ENCODE measurements at regions not wholly inside any gene's neighbourhood (a gene's known extent, or its start where the extent isn't known, plus 50 kb on each side); places are given as distances from the start of the nearest gene placed in this dataset.

DNA sequence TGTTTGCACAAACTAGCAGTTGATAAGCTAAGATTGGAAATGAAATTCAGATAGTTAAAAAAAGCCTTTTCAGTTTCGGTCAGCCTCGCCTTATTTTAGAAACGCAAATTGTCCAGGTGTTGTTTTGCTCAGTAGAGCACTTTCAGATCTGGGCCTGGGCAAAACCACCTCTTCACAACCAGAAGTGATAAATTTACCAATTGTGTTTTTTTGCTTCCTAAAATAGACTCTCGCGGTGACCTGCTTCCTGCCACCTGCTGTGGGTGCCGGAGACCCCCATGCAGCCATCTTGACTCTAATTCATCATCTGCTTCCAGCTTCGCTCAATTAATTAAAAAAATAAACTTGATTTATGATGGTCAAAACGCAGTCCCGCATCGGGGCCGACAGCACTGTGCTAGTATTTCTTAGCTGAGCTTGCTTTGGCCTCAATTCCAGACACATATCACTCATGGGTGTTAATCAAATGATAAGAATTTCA, 335.6 kb downstream of the TMEM121 start:
- Histone ChIP-seq H3K36me3 (ENCODE audit: control insufficient read depth, insufficient read depth, low read length) (no peaks in the 10 kb centered on the region), H3K4me3 (ENCODE audit: insufficient read depth, low read depth, low read length, poor library complexity, severe bottlenecking) (no peak overlapping the region), H3K9me3 (ENCODE audit: control insufficient read depth, low read length) (no peaks in the 10 kb centered on the region), H3K27me3 (replicated peaks; ENCODE audit: control insufficient read depth, insufficient read depth, low read length, poor library complexity, severe bottlenecking) (no peaks in the 10 kb centered on the region), H3K27ac (ENCODE audit: insufficient read depth, low read length, poor library complexity, severe bottlenecking) (no peak overlapping the region), H3K4me1 (ENCODE audit: control insufficient read depth, insufficient read depth, low read length, poor library complexity, severe bottlenecking) (no peaks in the 10 kb centered on the region)
- no peak for DNase-seq

GRCh38 chr14:105862581-105863239, 336.3 kb downstream of the TMEM121 start:
- H3K4me3 ChIP-seq (ENCODE audit: insufficient read depth, low read depth, low read length, poor library complexity, severe bottlenecking) = no peak overlapping the region
- no peaks in the 10 kb centered on the region for H3K9me3 ChIP-seq (ENCODE audit: control insufficient read depth, low read length)
- DNase-seq = no peak
- H3K4me1 ChIP-seq (ENCODE audit: control insufficient read depth, insufficient read depth, low read length, poor library complexity, severe bottlenecking) = no peaks in the 10 kb centered on the region
- no peaks in the 10 kb centered on the region for H3K36me3 ChIP-seq (ENCODE audit: control insufficient read depth, insufficient read depth, low read length)
- H3K27me3 ChIP-seq (replicated peaks; ENCODE audit: control insufficient read depth, insufficient read depth, low read length, poor library complexity, severe bottlenecking) = no peaks in the 10 kb centered on the region
- no peak overlapping the region for H3K27ac ChIP-seq (ENCODE audit: insufficient read depth, low read length, poor library complexity, severe bottlenecking)

- no peaks in the 10 kb centered on the region for H3K27me3 ChIP-seq (replicated peaks; ENCODE audit: control insufficient read depth, insufficient read depth, low read length, poor library complexity, severe bottlenecking)
- H3K27ac ChIP-seq (ENCODE audit: insufficient read depth, low read length, poor library complexity, severe bottlenecking) = no peak overlapping the region
- H3K4me1 ChIP-seq (ENCODE audit: control insufficient read depth, insufficient read depth, low read length, poor library complexity, severe bottlenecking) = no peaks in the 10 kb centered on the region
- no peaks in the 10 kb centered on the region for H3K9me3 ChIP-seq (ENCODE audit: control insufficient read depth, low read length)
- H3K36me3 ChIP-seq (ENCODE audit: control insufficient read depth, insufficient read depth, low read length) = no peaks in the 10 kb centered on the region
- DNase-seq = no peak
- no peak overlapping the region for H3K4me3 ChIP-seq (ENCODE audit: insufficient read depth, low read depth, low read length, poor library complexity, severe bottlenecking)
These were observed 337.1 kb downstream of the TMEM121 start for GRCh38 chr14:105863296-105864108.

GRCh38 chr14:105864116-105864515, 337.7 kb downstream of the TMEM121 start:
- H3K9me3 ChIP-seq (ENCODE audit: control insufficient read depth, low read length) = no peaks in the 10 kb centered on the region
- H3K27ac ChIP-seq (ENCODE audit: insufficient read depth, low read length, poor library complexity, severe bottlenecking) = no peak overlapping the region
- no peak overlapping the region for H3K4me3 ChIP-seq (ENCODE audit: insufficient read depth, low read depth, low read length, poor library complexity, severe bottlenecking)
- no peaks in the 10 kb centered on the region for H3K4me1 ChIP-seq (ENCODE audit: control insufficient read depth, insufficient read depth, low read length, poor library complexity, severe bottlenecking)
- no peaks in the 10 kb centered on the region for H3K27me3 ChIP-seq (replicated peaks; ENCODE audit: control insufficient read depth, insufficient read depth, low read length, poor library complexity, severe bottlenecking)
- no peaks in the 10 kb centered on the region for H3K36me3 ChIP-seq (ENCODE audit: control insufficient read depth, insufficient read depth, low read length)
- DNase-seq = no peak

DNA sequence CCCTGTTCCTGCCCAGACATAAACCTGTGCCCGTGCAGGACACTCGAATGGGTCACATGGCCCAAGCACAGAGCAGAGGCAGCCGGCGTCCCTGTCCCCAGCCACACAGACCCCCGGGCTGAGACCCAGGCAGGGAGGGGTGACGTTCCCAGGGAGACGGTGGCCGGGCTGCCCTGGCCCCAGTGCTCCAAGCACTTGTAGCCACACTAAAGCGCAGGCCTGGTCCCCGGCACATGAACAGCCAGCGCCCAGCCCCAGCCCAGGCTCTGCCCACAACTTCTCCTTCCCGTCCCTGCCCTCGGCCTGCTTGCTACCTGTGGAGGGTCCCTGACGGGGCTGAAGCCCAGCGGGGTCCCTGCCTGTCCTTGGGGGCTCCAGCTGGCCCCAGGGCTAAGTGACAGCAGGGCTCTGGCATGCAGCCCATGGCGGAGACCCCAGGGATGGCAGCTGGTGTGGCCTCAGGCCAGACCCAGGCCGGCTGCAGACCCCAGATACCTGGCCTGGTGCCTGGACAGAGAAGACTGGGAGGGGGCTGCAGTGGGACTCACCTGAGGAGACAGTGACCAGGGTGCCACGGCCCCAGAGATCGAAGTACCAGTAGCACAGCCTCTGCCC, 338.4 kb downstream of the TMEM121 start:
- Histone ChIP-seq H3K4me3 (ENCODE audit: insufficient read depth, low read depth, low read length, poor library complexity, severe bottlenecking) (no peak overlapping the region), H3K27me3 (replicated peaks; ENCODE audit: control insufficient read depth, insufficient read depth, low read length, poor library complexity, severe bottlenecking) (no peaks in the 10 kb centered on the region), H3K9me3 (ENCODE audit: control insufficient read depth, low read length) (no peaks in the 10 kb centered on the region), H3K36me3 (ENCODE audit: control insufficient read depth, insufficient read depth, low read length) (no peaks in the 10 kb centered on the region), H3K4me1 (ENCODE audit: control insufficient read depth, insufficient read depth, low read length, poor library complexity, severe bottlenecking) (no peaks in the 10 kb centered on the region), H3K27ac (ENCODE audit: insufficient read depth, low read length, poor library complexity, severe bottlenecking) (no peak overlapping the region)
- DNase-seq = no peak

- H3K4me3 ChIP-seq (ENCODE audit: insufficient read depth, low read depth, low read length, poor library complexity, severe bottlenecking) = no peak overlapping the region
- no peaks in the 10 kb centered on the region for H3K9me3 ChIP-seq (ENCODE audit: control insufficient read depth, low read length)
- no peak for DNase-seq
- H3K36me3 ChIP-seq (ENCODE audit: control insufficient read depth, insufficient read depth, low read length) = no peaks in the 10 kb centered on the region
- no peaks in the 10 kb centered on the region for H3K4me1 ChIP-seq (ENCODE audit: control insufficient read depth, insufficient read depth, low read length, poor library complexity, severe bottlenecking)
- H3K27ac ChIP-seq (ENCODE audit: insufficient read depth, low read length, poor library complexity, severe bottlenecking) = no peak overlapping the region
- no peaks in the 10 kb centered on the region for H3K27me3 ChIP-seq (replicated peaks; ENCODE audit: control insufficient read depth, insufficient read depth, low read length, poor library complexity, severe bottlenecking)
These were observed 339.0 kb downstream of the TMEM121 start for GRCh38 chr14:105865266-105865903.

DNA sequence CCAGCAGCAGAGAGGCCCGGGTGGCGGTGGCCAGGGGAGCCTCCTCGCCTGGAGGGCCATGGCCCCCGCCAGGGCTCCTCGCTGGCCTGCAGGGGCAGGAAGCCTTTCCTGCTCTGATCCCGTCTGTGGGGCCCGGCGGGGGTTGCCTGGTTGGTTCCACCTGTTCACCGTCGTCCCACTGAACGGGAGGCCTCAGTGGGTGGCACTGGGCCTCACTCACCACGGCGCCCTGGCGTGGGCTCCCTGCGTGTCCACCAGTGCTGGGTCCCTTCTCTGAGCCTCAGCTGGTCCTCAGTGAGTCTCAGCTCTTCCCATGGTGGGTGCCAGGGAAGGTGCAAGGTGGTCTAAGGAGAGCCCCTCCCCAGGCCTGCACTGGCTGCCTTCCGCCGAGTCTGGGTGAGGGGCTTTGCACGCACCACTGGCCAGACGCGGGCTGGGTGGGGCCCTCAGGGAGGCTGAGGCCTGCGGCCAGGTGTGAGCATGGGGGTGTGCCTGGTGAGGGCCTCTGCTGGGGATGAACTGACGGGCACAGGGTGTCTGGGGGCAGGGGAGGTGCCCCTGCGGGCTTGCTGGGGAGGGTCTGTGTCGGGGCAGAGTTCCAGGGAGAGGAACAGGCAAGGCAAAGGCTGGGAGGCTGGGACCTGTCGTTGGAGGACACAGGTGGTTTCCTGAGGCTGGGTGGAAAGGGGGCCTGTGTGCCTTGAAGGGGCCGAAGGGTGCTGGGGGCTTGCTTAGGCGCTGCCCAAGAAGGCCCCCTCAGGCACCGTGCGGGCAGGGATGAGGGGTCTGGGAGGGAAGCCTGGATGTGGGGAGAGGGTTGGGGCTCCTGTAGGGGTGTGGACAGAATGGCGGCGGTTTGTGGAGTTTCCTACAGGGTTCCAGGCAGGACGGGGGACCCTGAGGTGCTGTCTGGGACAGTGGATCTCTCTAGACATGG, 339.8 kb downstream of the TMEM121 start:
- no peak overlapping the region for H3K27ac ChIP-seq (ENCODE audit: insufficient read depth, low read length, poor library complexity, severe bottlenecking)
- no peaks in the 10 kb centered on the region for H3K9me3 ChIP-seq (ENCODE audit: control insufficient read depth, low read length)
- DNase-seq = no peak
- H3K4me1 ChIP-seq (ENCODE audit: control insufficient read depth, insufficient read depth, low read length, poor library complexity, severe bottlenecking) = no peaks in the 10 kb centered on the region
- H3K36me3 ChIP-seq (ENCODE audit: control insufficient read depth, insufficient read depth, low read length) = no peaks in the 10 kb centered on the region
- no peaks in the 10 kb centered on the region for H3K27me3 ChIP-seq (replicated peaks; ENCODE audit: control insufficient read depth, insufficient read depth, low read length, poor library complexity, severe bottlenecking)
- no peak overlapping the region for H3K4me3 ChIP-seq (ENCODE audit: insufficient read depth, low read depth, low read length, poor library complexity, severe bottlenecking)

DNA sequence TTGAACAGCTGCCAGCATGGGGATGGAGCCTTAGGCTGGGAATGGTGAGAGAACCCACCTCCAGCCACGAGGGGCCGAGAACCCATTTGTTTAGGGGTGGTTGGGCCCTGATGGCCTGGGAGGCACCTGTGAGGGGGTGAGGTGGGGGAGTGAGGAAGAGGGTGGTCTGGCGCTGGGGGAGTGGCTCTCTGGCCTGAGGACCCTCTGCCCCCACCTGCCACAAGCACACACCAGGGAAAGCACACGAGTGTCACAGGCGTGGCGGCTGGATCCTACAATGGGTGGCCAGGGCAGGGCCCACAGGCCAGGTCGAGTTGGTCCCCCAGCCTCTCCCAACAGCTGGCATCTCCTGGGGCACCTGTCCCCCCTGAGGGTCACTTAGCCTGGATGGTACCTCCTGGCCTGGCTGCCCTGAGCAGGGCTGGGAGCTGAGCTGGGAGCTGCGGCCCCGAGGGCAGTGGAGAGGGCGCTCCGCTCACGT, 340.5 kb downstream of the TMEM121 start:
- no peaks in the 10 kb centered on the region for H3K36me3 ChIP-seq (ENCODE audit: control insufficient read depth, insufficient read depth, low read length)
- no peak overlapping the region for H3K27ac ChIP-seq (ENCODE audit: insufficient read depth, low read length, poor library complexity, severe bottlenecking)
- no peak for DNase-seq
- no peaks in the 10 kb centered on the region for H3K9me3 ChIP-seq (ENCODE audit: control insufficient read depth, low read length)
- no peaks in the 10 kb centered on the region for H3K4me1 ChIP-seq (ENCODE audit: control insufficient read depth, insufficient read depth, low read length, poor library complexity, severe bottlenecking)
- no peak overlapping the region for H3K4me3 ChIP-seq (ENCODE audit: insufficient read depth, low read depth, low read length, poor library complexity, severe bottlenecking)
- H3K27me3 ChIP-seq (replicated peaks; ENCODE audit: control insufficient read depth, insufficient read depth, low read length, poor library complexity, severe bottlenecking) = no peaks in the 10 kb centered on the region

- H3K9me3 ChIP-seq (ENCODE audit: control insufficient read depth, low read length) = no peaks in the 10 kb centered on the region
- no peak overlapping the region for H3K27ac ChIP-seq (ENCODE audit: insufficient read depth, low read length, poor library complexity, severe bottlenecking)
- DNase-seq = no peak
- H3K27me3 ChIP-seq (replicated peaks; ENCODE audit: control insufficient read depth, insufficient read depth, low read length, poor library complexity, severe bottlenecking) = no peaks in the 10 kb centered on the region
- H3K4me1 ChIP-seq (ENCODE audit: control insufficient read depth, insufficient read depth, low read length, poor library complexity, severe bottlenecking) = no peaks in the 10 kb centered on the region
- H3K36me3 ChIP-seq (ENCODE audit: control insufficient read depth, insufficient read depth, low read length) = no peaks in the 10 kb centered on the region
- no peak overlapping the region for H3K4me3 ChIP-seq (ENCODE audit: insufficient read depth, low read depth, low read length, poor library complexity, severe bottlenecking)
These were observed 341.7 kb downstream of the TMEM121 start for GRCh38 chr14:105867961-105868599.

All from effector memory CD4-positive, alpha-beta T cell (primary cell).